ENCODE measurements at regions not wholly inside any gene's neighbourhood (a gene's known extent, or its start where the extent isn't known, plus 50 kb on each side); places are given as distances from the start of the nearest gene placed in this dataset.
"Not testable (repeated sequence)": the region's sequence is repeated elsewhere in the genome, so short reads cannot be mapped to it uniquely, and the experiment has no call there.

DNA sequence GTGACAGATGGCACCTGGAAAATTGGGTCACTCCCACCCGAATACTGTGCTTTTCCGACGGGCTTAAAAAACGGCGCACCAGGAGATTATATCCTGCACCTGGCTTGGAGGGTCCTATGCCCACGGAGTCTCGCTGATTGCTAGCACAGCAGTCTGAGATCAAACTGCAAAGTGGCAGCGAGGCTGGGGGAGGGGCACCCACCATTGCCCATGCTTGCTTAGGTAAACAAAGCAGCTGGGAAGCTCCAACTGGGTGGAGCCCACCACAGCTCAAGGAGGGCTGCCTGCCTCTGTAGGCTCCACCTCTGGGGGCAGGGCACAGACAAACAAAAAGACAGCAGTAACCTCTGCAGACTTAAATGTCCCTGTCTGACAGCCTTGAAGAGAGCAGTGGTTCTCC lies 412.1 kb downstream of the STK39 start:
- H3K4me1 Mint-ChIP-seq (ENCODE audit: low read depth); H3K9me3 Mint-ChIP-seq; H3K36me3 Mint-ChIP-seq; H3K27me3 Mint-ChIP-seq; H3K4me3 Mint-ChIP-seq; POLR2A ChIA-PET; CTCF ChIA-PET; intact Hi-C loops (cut with micrococcal nuclease); DNase-seq; H3K27ac Mint-ChIP-seq: not testable (repeated sequence)

DNA sequence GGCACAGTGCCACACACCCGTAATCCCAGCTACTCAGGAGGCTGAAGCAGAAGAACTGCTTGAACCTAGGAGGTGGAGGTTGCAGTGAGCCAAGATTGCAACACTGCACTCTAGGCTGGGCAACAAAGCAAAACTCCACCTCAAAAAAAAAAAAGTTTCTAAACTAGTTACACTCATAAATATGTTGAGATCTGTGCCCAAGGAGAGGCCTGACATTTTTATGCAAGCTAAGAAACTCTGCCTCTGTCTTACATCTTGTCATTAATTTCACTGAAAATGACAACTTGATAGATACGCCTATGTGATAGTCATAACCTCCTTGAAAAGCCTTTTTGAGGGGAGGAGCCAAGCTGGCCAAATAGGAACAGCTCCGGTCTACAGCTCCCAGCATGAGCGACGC lies 412.7 kb downstream of the STK39 start:
- POLR2A ChIA-PET, result no interaction called here
- no peaks in the 10 kb centered on the region for H3K36me3 Mint-ChIP-seq
- peaks cover 2% of the 10 kb centered on the region for H3K9me3 Mint-ChIP-seq
- H3K4me3 Mint-ChIP-seq, result no peak overlapping the region
- no peaks in the 10 kb centered on the region for H3K4me1 Mint-ChIP-seq (ENCODE audit: low read depth)
- intact Hi-C loops (cut with micrococcal nuclease), result no loop called here
- no peak for DNase-seq
- CTCF ChIA-PET, result no interaction called here
- H3K27ac Mint-ChIP-seq, result no peak overlapping the region
- peaks cover 3% of the 10 kb centered on the region for H3K27me3 Mint-ChIP-seq

DNA sequence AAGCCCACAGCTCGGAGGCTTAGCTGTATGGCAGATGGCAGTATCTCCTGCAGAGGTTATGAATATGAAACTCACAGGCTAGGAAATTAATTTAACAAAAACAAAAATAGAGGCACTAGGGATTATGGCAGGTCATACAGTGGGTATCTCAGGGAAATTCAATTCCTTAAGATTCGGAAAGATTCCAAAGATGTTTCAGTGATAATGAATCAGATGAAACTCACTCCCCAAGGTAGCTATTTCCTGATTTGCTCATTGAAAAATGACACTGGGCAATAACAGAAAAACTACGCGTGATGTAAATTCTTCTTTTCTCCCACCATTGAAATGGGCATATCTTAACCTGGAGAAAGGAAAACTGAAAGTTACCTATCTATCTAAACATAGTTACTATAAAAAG lies 414.1 kb downstream of the STK39 start:
- no peaks in the 10 kb centered on the region for H3K4me1 Mint-ChIP-seq (ENCODE audit: low read depth)
- no peaks in the 10 kb centered on the region for H3K36me3 Mint-ChIP-seq
- POLR2A ChIA-PET, result no interaction called here
- H3K27me3 Mint-ChIP-seq, result peaks cover 6% of the 10 kb centered on the region
- peaks cover 2% of the 10 kb centered on the region for H3K9me3 Mint-ChIP-seq
- CTCF ChIA-PET, result no interaction called here
- intact Hi-C loops (cut with micrococcal nuclease), result no loop called here
- no peak overlapping the region for H3K27ac Mint-ChIP-seq
- no peak for DNase-seq
- H3K4me3 Mint-ChIP-seq, result no peak overlapping the region

DNA sequence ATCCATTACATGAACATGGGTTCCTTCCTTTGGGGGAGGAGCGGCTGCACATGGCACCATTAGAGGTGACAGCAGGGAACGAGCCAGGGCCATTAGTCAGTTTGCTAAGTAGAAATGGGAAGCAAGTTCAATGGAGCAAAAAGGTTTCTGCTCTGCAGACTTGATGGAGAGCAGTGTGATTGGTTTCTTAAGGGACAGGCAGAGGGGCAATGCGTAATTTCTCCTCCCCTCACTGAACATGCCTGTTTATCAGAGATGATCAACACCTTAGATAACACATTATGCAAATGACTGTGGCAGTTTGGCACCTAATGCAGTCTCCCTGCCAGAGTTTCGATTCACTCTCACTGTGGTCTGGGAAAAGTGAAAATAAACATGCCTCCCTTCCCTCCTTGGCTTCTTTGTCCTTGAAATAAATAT lies 414.5 kb downstream of the STK39 start:
- no peak overlapping the region for H3K27ac Mint-ChIP-seq
- no peak for DNase-seq
- peaks cover 6% of the 10 kb centered on the region for H3K27me3 Mint-ChIP-seq
- no peak overlapping the region for H3K4me3 Mint-ChIP-seq
- intact Hi-C loops (cut with micrococcal nuclease), result no loop called here
- CTCF ChIA-PET, result no interaction called here
- POLR2A ChIA-PET, result no interaction called here
- no peaks in the 10 kb centered on the region for H3K36me3 Mint-ChIP-seq
- H3K4me1 Mint-ChIP-seq (ENCODE audit: low read depth), result no peaks in the 10 kb centered on the region
- peaks cover 2% of the 10 kb centered on the region for H3K9me3 Mint-ChIP-seq

DNA sequence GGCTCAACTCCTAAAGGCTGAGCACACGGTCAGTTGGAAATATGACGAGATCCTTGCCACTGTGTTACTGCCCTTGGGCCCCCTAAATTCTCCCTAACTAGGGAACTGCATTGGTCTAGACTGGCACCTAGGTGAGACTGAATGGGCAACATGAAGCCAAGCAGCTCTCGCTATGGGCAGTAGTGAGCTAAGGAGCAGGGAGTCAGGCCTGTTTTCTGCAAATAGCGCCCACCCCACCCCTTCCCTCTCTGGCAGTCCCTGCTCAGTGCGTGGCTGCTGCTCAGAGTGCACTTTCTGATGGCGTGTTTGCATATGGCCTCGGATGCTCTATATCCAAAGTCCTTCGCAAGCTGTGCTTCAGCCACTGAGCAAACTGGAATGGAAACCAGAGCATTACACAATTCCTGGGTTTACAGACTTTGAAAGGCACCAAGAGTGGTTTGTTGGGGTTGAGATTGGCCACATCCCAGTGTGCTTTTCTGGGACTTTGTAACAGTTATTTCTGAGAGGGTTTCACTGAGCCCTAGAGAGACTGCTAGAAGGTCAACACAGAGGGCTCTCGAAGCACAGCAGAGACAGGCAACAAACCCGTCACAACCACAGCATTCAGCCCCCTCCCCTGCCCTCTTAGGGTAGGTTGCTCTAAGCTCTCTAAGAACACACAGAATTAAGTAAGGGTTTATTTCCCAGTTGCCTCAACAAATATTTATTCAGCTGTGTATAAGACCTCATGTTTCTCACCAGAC lies 419.9 kb downstream of the STK39 start:
- H3K36me3 Mint-ChIP-seq, result no peaks in the 10 kb centered on the region
- intact Hi-C loops (cut with micrococcal nuclease), result no loop called here
- no peaks in the 10 kb centered on the region for H3K4me1 Mint-ChIP-seq (ENCODE audit: low read depth)
- no peaks in the 10 kb centered on the region for H3K9me3 Mint-ChIP-seq
- H3K27ac Mint-ChIP-seq, result no peak overlapping the region
- peaks cover 8% of the 10 kb centered on the region for H3K27me3 Mint-ChIP-seq
- ChIA-PET POLR2A (no interaction called here), CTCF (no interaction called here)
- no peak overlapping the region for H3K4me3 Mint-ChIP-seq
- no peak for DNase-seq

DNA sequence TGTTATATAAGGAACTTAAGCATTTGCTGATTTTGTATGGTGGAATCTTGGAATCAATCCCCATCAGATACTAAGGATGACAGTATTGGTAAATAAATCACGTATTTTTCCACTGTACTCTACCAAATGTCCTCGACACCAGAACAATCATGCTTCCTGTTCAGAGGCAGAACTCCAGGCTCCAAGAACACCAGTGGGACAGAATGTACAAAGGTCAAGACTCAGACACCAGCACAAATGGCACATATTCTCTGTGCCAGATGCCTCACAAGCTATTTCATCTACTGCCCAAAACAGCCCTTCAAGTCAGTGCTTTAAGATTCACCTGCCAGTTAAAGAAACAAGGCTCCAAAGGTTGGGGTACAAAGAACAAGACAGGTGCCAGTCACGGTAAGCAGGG lies 420.5 kb downstream of the STK39 start:
- Mint-ChIP-seq H3K27ac (no peak overlapping the region), H3K36me3 (no peaks in the 10 kb centered on the region), H3K4me1 (ENCODE audit: low read depth) (no peaks in the 10 kb centered on the region), H3K4me3 (no peak overlapping the region), H3K27me3 (peaks cover 8% of the 10 kb centered on the region), H3K9me3 (no peaks in the 10 kb centered on the region)
- intact Hi-C loops (cut with micrococcal nuclease), result no loop called here
- ChIA-PET POLR2A (interaction anchor here (0.5 kb wide), 1 partner anchor 1583 kb away, joined by 3 read pairs; no protein-coding TSS in a partner anchor), CTCF (no interaction called here)
- no peak for DNase-seq

DNA sequence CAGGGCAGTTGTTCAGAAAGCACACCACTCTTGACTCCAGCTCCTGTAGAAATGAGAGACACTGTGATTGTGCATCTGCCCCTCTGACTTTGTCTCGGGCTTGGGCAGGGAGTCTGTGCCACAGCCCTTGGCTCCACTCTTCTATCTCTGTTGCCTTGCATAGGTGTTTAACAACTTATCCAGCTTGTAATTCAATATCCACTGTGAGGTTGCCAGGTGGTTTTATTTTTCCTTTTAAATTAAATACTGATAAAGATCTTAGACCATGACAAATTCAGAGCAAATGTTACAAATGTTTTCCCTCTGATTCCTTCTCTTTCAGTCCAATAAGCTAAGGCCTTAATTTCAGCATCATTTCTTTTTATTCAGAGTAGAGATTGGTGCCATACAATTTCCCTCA lies 421.7 kb downstream of the STK39 start:
- Mint-ChIP-seq H3K27ac (no peak overlapping the region), H3K4me1 (ENCODE audit: low read depth) (no peaks in the 10 kb centered on the region), H3K36me3 (no peaks in the 10 kb centered on the region), H3K9me3 (no peaks in the 10 kb centered on the region), H3K27me3 (peaks cover 8% of the 10 kb centered on the region), H3K4me3 (no peak overlapping the region)
- intact Hi-C loops (cut with micrococcal nuclease), result no loop called here
- ChIA-PET CTCF (no interaction called here), POLR2A (no interaction called here)
- no peak for DNase-seq

DNA sequence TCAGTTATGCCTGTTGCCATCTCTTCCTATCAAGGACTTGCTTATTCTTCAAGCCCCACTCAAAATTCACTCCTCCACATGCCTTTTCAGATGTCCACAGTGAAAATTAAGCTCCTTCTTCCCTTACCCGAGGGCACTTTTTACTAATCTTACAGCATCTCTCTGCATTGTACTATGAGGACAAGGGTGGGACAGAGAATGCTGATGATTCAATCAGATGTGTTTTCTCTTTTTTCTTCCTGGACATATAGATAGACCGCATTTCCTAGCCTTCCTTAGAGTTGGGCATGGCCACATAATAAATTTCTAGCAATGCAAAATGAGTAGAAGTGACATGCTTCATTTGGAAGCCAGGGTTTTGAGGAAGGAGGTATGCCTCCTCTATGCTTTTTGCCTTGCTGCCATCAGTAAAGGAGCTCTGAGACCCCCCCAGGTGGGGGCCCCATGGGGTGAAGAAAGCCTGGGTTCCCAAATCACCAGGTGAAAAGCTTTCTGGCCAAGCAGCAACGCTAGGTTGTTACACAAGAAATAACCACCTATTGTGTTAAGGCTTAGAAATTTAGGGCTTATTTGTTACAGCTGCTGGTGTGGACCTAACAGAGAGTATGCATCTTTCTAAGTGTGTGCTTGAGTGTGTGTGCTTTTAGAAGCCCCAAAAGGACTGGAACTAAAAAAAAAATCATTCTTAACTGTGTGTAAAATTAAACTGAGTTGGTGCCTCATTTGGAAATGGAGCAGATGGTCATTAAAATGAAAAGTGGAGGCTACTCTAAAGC lies 424.5 kb downstream of the STK39 start:
- no peak overlapping the region for H3K4me3 Mint-ChIP-seq
- H3K27ac Mint-ChIP-seq, result no peak overlapping the region
- no peaks in the 10 kb centered on the region for H3K36me3 Mint-ChIP-seq
- intact Hi-C loops (cut with micrococcal nuclease), result no loop called here
- POLR2A ChIA-PET, result no interaction called here
- no peaks in the 10 kb centered on the region for H3K4me1 Mint-ChIP-seq (ENCODE audit: low read depth)
- CTCF ChIA-PET, result no interaction called here
- H3K27me3 Mint-ChIP-seq, result peaks cover 5% of the 10 kb centered on the region
- DNase-seq, result no peak
- no peaks in the 10 kb centered on the region for H3K9me3 Mint-ChIP-seq

DNA sequence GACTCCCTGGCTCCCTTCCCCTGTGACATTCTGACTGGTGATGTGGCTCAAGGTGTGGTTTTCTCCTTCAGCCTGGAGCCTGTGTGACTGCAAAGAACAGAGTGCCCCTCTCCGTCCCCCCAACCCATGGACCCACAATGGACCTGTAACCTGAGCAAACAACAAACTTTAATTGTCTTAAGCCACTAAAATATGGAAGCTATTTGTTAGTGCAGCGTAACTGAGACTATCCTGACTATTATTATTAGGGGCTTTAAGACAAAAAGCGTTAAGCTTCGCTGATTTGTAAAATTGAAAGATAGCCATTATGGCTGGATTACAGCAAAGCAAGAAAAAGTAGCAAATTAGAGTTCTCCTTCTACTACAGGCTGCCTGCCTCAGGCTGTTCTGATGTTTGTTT lies 426.9 kb downstream of the STK39 start:
- intact Hi-C loops (cut with micrococcal nuclease), result no loop called here
- Mint-ChIP-seq H3K36me3 (no peaks in the 10 kb centered on the region), H3K4me1 (ENCODE audit: low read depth) (no peaks in the 10 kb centered on the region), H3K27me3 (peaks cover 5% of the 10 kb centered on the region), H3K27ac (no peak overlapping the region), H3K4me3 (no peak overlapping the region), H3K9me3 (no peaks in the 10 kb centered on the region)
- ChIA-PET CTCF (no interaction called here), POLR2A (no interaction called here)
- no peak for DNase-seq

DNA sequence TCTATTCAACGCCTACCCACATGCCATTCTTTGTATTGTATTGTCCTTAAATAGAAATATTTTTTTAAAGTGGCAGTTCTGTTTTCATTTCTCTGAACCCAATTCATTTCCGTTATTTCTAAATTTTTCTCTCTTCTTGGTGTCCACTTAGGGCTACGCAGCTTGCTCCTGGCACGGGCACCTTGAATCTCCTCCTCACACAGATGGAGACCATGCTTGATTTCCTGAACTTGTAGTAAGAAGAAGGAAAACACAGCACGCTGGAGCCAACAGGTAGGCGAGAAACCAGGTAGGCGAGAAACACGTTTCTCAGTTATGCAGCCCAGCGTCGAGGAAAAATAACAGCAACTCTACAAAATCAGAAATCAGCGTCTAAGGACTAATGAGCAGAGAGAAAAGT lies 428.9 kb downstream of the STK39 start:
- Mint-ChIP-seq H3K27ac (no peak overlapping the region), H3K4me1 (ENCODE audit: low read depth) (no peaks in the 10 kb centered on the region), H3K27me3 (peaks cover 6% of the 10 kb centered on the region), H3K36me3 (no peaks in the 10 kb centered on the region), H3K4me3 (no peak overlapping the region), H3K9me3 (no peaks in the 10 kb centered on the region)
- ChIA-PET POLR2A (no interaction called here), CTCF (no interaction called here)
- intact Hi-C loops (cut with micrococcal nuclease), result no loop called here
- no peak for DNase-seq

DNA sequence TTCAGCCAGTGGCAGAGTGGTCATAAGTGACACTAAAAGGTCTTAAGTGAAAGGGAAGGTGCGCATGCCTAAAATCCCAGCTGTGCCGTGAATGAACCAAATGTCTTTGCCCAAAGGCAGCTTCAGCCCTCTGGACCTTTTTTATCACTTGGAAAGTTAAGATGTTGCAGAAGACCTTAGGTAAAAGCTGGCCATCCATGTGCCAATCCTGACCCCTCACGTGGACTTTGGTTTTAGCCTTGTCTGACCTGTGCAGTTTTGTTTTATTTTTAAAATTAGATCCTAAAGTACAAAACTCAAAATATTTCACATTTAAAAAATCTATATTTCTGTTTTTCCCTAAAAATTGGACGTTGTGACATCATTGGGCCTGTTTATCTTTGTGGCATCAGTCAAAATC lies 429.5 kb downstream of the STK39 start:
- no peak overlapping the region for H3K4me3 Mint-ChIP-seq
- no peaks in the 10 kb centered on the region for H3K4me1 Mint-ChIP-seq (ENCODE audit: low read depth)
- H3K9me3 Mint-ChIP-seq, result no peaks in the 10 kb centered on the region
- no peak overlapping the region for H3K27ac Mint-ChIP-seq
- intact Hi-C loops (cut with micrococcal nuclease), result no loop called here
- DNase-seq, result no peak
- no peaks in the 10 kb centered on the region for H3K36me3 Mint-ChIP-seq
- POLR2A ChIA-PET, result no interaction called here
- CTCF ChIA-PET, result no interaction called here
- peaks cover 9% of the 10 kb centered on the region for H3K27me3 Mint-ChIP-seq

DNA sequence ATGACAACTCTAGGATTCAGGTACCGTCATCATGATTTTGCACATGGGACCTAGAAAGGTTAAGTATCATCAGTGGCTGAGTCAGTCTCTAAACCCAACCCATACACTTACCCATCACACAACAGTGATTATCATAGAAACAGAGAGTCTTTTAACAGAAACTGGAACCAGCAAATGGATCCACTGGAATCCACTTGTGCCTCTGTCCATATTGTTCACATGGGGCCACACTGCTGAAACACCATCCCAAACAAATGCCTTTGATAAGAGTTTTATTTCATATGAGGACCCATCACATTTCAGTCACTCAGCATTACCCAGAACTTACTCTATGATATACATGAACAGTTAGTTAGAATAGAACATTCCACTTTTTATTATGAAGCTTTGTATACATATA lies 430.0 kb downstream of the STK39 start:
- H3K4me1 Mint-ChIP-seq (ENCODE audit: low read depth), result no peaks in the 10 kb centered on the region
- H3K27ac Mint-ChIP-seq, result no peak overlapping the region
- H3K9me3 Mint-ChIP-seq, result no peaks in the 10 kb centered on the region
- ChIA-PET POLR2A (no interaction called here), CTCF (no interaction called here)
- no peaks in the 10 kb centered on the region for H3K36me3 Mint-ChIP-seq
- intact Hi-C loops (cut with micrococcal nuclease), result no loop called here
- peaks cover 6% of the 10 kb centered on the region for H3K27me3 Mint-ChIP-seq
- H3K4me3 Mint-ChIP-seq, result no peak overlapping the region
- no peak for DNase-seq

DNA sequence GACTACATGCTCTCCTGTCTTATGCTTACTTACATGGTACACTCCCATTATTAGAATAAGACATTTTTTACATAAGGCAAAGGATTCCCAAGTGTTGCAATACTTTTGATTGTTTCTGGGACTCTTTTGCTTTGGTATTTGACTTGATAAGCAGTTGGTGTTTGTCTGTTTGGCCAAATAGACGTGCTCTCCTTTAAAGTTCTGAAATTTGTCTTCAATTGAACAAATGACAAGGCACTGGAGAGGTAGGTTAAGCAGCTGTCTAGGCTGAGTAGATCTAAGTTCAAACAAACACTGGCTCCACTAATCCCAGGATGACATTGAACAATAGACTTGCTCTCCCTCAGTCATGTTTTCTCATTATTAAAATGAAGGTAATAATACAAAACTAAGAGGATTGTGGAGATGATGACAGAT lies 430.5 kb downstream of the STK39 start:
- H3K27me3 Mint-ChIP-seq, result peaks cover 6% of the 10 kb centered on the region
- intact Hi-C loops (cut with micrococcal nuclease), result no loop called here
- no peaks in the 10 kb centered on the region for H3K36me3 Mint-ChIP-seq
- no peaks in the 10 kb centered on the region for H3K4me1 Mint-ChIP-seq (ENCODE audit: low read depth)
- no peak overlapping the region for H3K27ac Mint-ChIP-seq
- DNase-seq, result no peak
- H3K4me3 Mint-ChIP-seq, result no peak overlapping the region
- CTCF ChIA-PET, result no interaction called here
- POLR2A ChIA-PET, result no interaction called here
- no peaks in the 10 kb centered on the region for H3K9me3 Mint-ChIP-seq

All from activated CD4-positive, alpha-beta memory T cell treated with anti-CD3 and anti-CD28 coated beads for 36 hours (primary cell).